H1 (cell line): ENCODE measurements at regions not wholly inside any gene's neighbourhood (a gene's known extent, or its start where the extent isn't known, plus 50 kb on each side); places are given as distances from the start of the nearest gene placed in this dataset.

ENCODE experiments used
- CTCF ChIA-PET: fragments of 300-600 bp; sonication (Branson Sonifier 250); formaldehyde crosslinking; loops from one replicate; lab custom pipeline; 2021; ENCODE audit not compliant: partially characterized antibody; lab: Charles Lee
- POLR2A ChIA-PET: fragments of 300-600 bp; sonication (Branson Sonifier 250); formaldehyde crosslinking; loops from one replicate; lab custom pipeline; 2021; ENCODE audit warnings: inconsistent platforms; ENCODE audit not compliant: partially characterized antibody; lab: Charles Lee
- DNase-seq, 2 experiments: peaks; one replicate each; pipeline versions ENCODE4 v3.0.0 to v3.0.0-alpha.2; 2010 to 2022; ENCODE audit warnings: low spot score in 2 of 2, low read depth in 1 of 2, mixed read lengths in 1 of 2
- FAIRE-seq: peaks from 2 replicates; lab custom pipeline; 2011; peaks lifted over from hg19 to GRCh38; lab: Jason Lieb, UNC
- H2AFZ ChIP-seq: 2 replicates; pipeline ENCODE4 v1.8.1; 2012; ENCODE audit warnings: low read length, inconsistent platforms
- H2AK5ac ChIP-seq: 2 replicates; pipeline ENCODE4 v1.6.1; 2013; ENCODE audit warnings: low read depth, low read length
- H2BK120ac ChIP-seq: replicated peaks from 2 replicates; pipeline ENCODE3; 2013; ENCODE audit warnings: low read depth, low read length, inconsistent platforms
- H2BK12ac ChIP-seq: 2 replicates; pipeline ENCODE4 v1.6.1; 2013; ENCODE audit warnings: low read depth, low read length
- H2BK15ac ChIP-seq: 2 replicates; pipeline ENCODE4 v1.6.1; 2013; ENCODE audit warnings: low read length
- H2BK20ac ChIP-seq: 2 replicates; pipeline ENCODE4 v1.6.1; 2013; ENCODE audit warnings: low read length
- H2BK5ac ChIP-seq: 2 replicates; pipeline ENCODE4 v1.6.1; 2013; ENCODE audit warnings: low read depth, low read length
- H3K14ac ChIP-seq: 2 replicates; pipeline ENCODE4 v1.6.1; 2013; ENCODE audit warnings: inconsistent platforms; ENCODE audit not compliant: insufficient read length
- H3K18ac ChIP-seq: 2 replicates; pipeline ENCODE4 v1.6.1; 2013; ENCODE audit warnings: low read length; ENCODE audit errors: extremely low read depth
- H3K23ac ChIP-seq: 2 replicates; pipeline ENCODE4 v1.6.1; 2013; ENCODE audit warnings: inconsistent platforms; ENCODE audit not compliant: insufficient read length
- H3K23me2 ChIP-seq: 2 replicates; pipeline ENCODE4 v1.6.1; 2013; ENCODE audit warnings: low read depth, low read length
- H3K27ac ChIP-seq: 2 replicates; pipeline ENCODE4 v1.6.1; 2011; ENCODE audit warnings: low read depth, low read length, inconsistent platforms
- H3K27me3 ChIP-seq, 4 experiments: replicated peaks in 1 of 4; 1 replicate in 1 of 4; 2 replicates in 3 of 4; pipeline versions ENCODE4 v1.6.1 to v1.8.1; 2011 to 2013; ENCODE audit warnings: low read length in 3 of 4, mild to moderate bottlenecking in 3 of 4, inconsistent platforms in 2 of 4, mixed read lengths in 2 of 4, moderate library complexity in 1 of 4; ENCODE audit not compliant: control insufficient read depth in 3 of 4, insufficient read depth in 3 of 4; ENCODE audit errors: extremely low read depth in 1 of 4
- H3K36me3 ChIP-seq, 4 experiments: 2 replicates each; pipeline versions ENCODE4 v1.6.1 to v1.8.1; 2011 to 2013; ENCODE audit warnings: mild to moderate bottlenecking in 4 of 4, low read length in 3 of 4, moderate library complexity in 2 of 4, control low read depth in 1 of 4, inconsistent platforms in 1 of 4; ENCODE audit not compliant: insufficient read depth in 4 of 4, control insufficient read depth in 2 of 4
- H3K4ac ChIP-seq: replicated peaks from 2 replicates; pipeline ENCODE3; 2013; ENCODE audit warnings: low read length, low read depth, mixed read lengths, inconsistent platforms; ENCODE audit not compliant: insufficient read length
- H3K4me1 ChIP-seq, 4 experiments: replicated peaks in 1 of 4; 1 replicate in 1 of 4; 2 replicates in 3 of 4; pipeline versions ENCODE4 v1.6.1 to v1.8.1; 2011 to 2013; ENCODE audit warnings: low read length in 3 of 4, inconsistent platforms in 2 of 4, mixed read lengths in 1 of 4; ENCODE audit not compliant: insufficient read depth in 4 of 4, control insufficient read depth in 3 of 4
- H3K4me2 ChIP-seq, 2 experiments: 2 replicates each; pipeline versions ENCODE4 v1.6.1 to v1.8.1; 2011 to 2013; ENCODE audit warnings: low read depth in 2 of 2, low read length in 2 of 2, control low read depth in 1 of 2, inconsistent platforms in 1 of 2, mild to moderate bottlenecking in 1 of 2; ENCODE audit not compliant: insufficient read depth in 1 of 2
- H3K4me3 ChIP-seq, 4 experiments: fragments of 200-600, 300-600 bp in 1 of 4; sonication (generic), shearing (Covaris generic), sonication (Bioruptor Twin) in 1 of 4; 2 replicates each; pipeline versions ENCODE4 v1.5.1 to v1.8.1; 2011 to 2016; ENCODE audit warnings: low read length in 4 of 4, low read depth in 3 of 4, control low read depth in 2 of 4, inconsistent platforms in 2 of 4, mild to moderate bottlenecking in 2 of 4, mixed read lengths in 1 of 4, moderate library complexity in 1 of 4; ENCODE audit not compliant: insufficient read depth in 2 of 4; ENCODE audit errors: extremely low read depth in 1 of 4
- H3K56ac ChIP-seq: replicated peaks from 2 replicates; pipeline ENCODE3; 2013; ENCODE audit warnings: low read depth, mild to moderate bottlenecking, mixed read lengths, low read length, inconsistent platforms; ENCODE audit not compliant: insufficient read length
- H3K79me1 ChIP-seq: 2 replicates; pipeline ENCODE4 v1.6.1; 2013; ENCODE audit warnings: low read depth, low read length, control low read depth
- H3K79me2 ChIP-seq, 2 experiments: 2 replicates each; pipeline versions ENCODE4 v1.6.1 to v1.8.1; 2012 to 2013; ENCODE audit warnings: low read length in 2 of 2, mild to moderate bottlenecking in 2 of 2, inconsistent platforms in 1 of 2; ENCODE audit not compliant: insufficient read depth in 2 of 2, control insufficient read depth in 1 of 2
- H3K9ac ChIP-seq, 4 experiments: replicated peaks in 1 of 4; 1 replicate in 1 of 4; 2 replicates in 3 of 4; pipeline versions ENCODE4 v1.6.1 to v1.8.1; 2011 to 2013; ENCODE audit warnings: low read depth in 3 of 4, low read length in 3 of 4, control low read depth in 2 of 4, mild to moderate bottlenecking in 2 of 4, moderate library complexity in 2 of 4, inconsistent platforms in 1 of 4; ENCODE audit errors: extremely low read depth in 1 of 4
- H3K9me3 ChIP-seq, 2 experiments: 2 replicates each; pipeline versions ENCODE4 v1.6.1 to v1.8.1; 2012 to 2013; ENCODE audit warnings: mild to moderate bottlenecking in 2 of 2, moderate library complexity in 2 of 2, control low read depth in 1 of 2, inconsistent platforms in 1 of 2, low read depth in 1 of 2, low read length in 1 of 2, mixed read lengths in 1 of 2; ENCODE audit not compliant: insufficient read depth in 2 of 2
- H4K20me1 ChIP-seq, 2 experiments: replicated peaks in 1 of 2; 2 replicates each; pipeline versions ENCODE3 to v1.8.1; 2011 to 2013; ENCODE audit warnings: inconsistent platforms in 2 of 2, low read length in 2 of 2, mild to moderate bottlenecking in 1 of 2; ENCODE audit not compliant: insufficient read depth in 2 of 2, control insufficient read depth in 1 of 2
- H4K5ac ChIP-seq: 2 replicates; pipeline ENCODE4 v1.6.1; 2013; ENCODE audit warnings: low read length, low read depth, mixed read lengths, inconsistent platforms; ENCODE audit not compliant: insufficient read length
- H4K8ac ChIP-seq: 2 replicates; pipeline ENCODE4 v1.8.0; 2013; ENCODE audit warnings: mild to moderate bottlenecking, moderate library complexity, low read length, inconsistent platforms; ENCODE audit not compliant: insufficient read depth; ENCODE audit errors: extremely low read depth
- H4K91ac ChIP-seq: replicated peaks from 2 replicates; pipeline ENCODE3; 2013; ENCODE audit warnings: low read length, mixed read lengths, inconsistent platforms; ENCODE audit not compliant: insufficient read length
- FOSL1 ChIP-seq: IDR thresholded peaks from 2 replicates; pipeline ENCODE4 v1.6.1; 2011; ENCODE audit warnings: mild to moderate bottlenecking, low read depth, low read length, moderate library complexity; ENCODE audit not compliant: insufficient read depth
- NRF1 ChIP-seq: IDR thresholded peaks from 2 replicates; pipeline ENCODE4 v1.6.1; 2011; ENCODE audit warnings: mild to moderate bottlenecking, low read depth, low read length, improper control_type of control experiment
- POU5F1 ChIP-seq: IDR thresholded peaks from 2 replicates; pipeline ENCODE4 v1.6.1; 2011; ENCODE audit warnings: low read depth, mild to moderate bottlenecking, low read length, moderate library complexity
- RBBP5 ChIP-seq: IDR thresholded peaks from 2 replicates; pipeline ENCODE4 v1.7.1; 2012; ENCODE audit warnings: low read depth, mild to moderate bottlenecking, inconsistent platforms, low read length, moderate library complexity, borderline replicate concordance
- WGBS, 2 experiments: shearing (Covaris generic) in 1 of 2; methylation state at CpG; one replicate each; pipeline versions ENCODE4 v1.1.6 to v1.1.7; 2013 to 2015; ENCODE audit warnings: low lambda C conversion rate in 2 of 2, mixed read lengths in 2 of 2, inconsistent platforms in 1 of 2, low coverage in 1 of 2, missing lambda C conversion rate in 1 of 2; ENCODE audit not compliant: insufficient replicate concordance in 2 of 2, insufficient coverage in 1 of 2, insufficient read length in 1 of 2; ENCODE audit errors: extremely low coverage in 1 of 2, missing lambda C conversion rate in 1 of 2; 5-methylcytosine and 5-hydroxymethylcytosine counted together
- TF ChIP-seq, protein P1 (sequence below): IDR thresholded peaks from 2 replicates; pipeline ENCODE4 v1.6.1; 2012; ENCODE audit warnings: inconsistent platforms

GRCh38 chr7:109983618-109984017 is 1107.3 kb upstream of the LRRN3 start:
- no peak for FAIRE-seq
- H3K23me2 ChIP-seq: 0 out of 2 replicates have a peak, but pooled peaks cover 3% of the 10 kb centered on the region
- CTCF ChIA-PET: no interaction called here

More at GRCh38 chr7:109983618-109984017, 1107.3 kb upstream of the LRRN3 start:
- H3K14ac ChIP-seq: no peak overlapping the region
- 77% methylated on average over 1 of the region's 1 CpG; no CpG with 5 or more reads in 1 of the 2 experiments for WGBS, 2 experiments
- H4K20me1 ChIP-seq: no peaks in the 10 kb centered on the region
- H4K5ac ChIP-seq: no peak overlapping the region
- H2BK20ac ChIP-seq: no peak overlapping the region
- H2BK15ac ChIP-seq: no peak overlapping the region
- no peak overlapping the region for H2BK5ac ChIP-seq
- no peak overlapping the region for H3K27ac ChIP-seq
- no peak for DNase-seq
- TF ChIP-seq RBBP5 (no peak), POU5F1 (no peak), NRF1 (no peak), FOSL1 (no peak)
- TF ChIP-seq, protein P1, sequence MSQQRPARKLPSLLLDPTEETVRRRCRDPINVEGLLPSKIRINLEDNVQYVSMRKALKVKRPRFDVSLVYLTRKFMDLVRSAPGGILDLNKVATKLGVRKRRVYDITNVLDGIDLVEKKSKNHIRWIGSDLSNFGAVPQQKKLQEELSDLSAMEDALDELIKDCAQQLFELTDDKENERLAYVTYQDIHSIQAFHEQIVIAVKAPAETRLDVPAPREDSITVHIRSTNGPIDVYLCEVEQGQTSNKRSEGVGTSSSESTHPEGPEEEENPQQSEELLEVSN: no peak
- peaks cover 0 to 4% (median 3%) of the 10 kb centered on the region in 4 experiments; a peak in 2 of 7 replicates for H3K4me1 ChIP-seq
- no peak overlapping the region for H4K91ac ChIP-seq
- no peaks in the 10 kb centered on the region for H3K79me2 ChIP-seq
- H3K36me3 ChIP-seq: peaks cover 0 to 4% (median 0%) of the 10 kb centered on the region in 4 experiments; a peak in 1 of 8 replicates
- H3K9ac ChIP-seq: no peak overlapping the region
- H3K56ac ChIP-seq: no peak overlapping the region
- H3K9me3 ChIP-seq: peaks cover 5% of the 10 kb centered on the region in 2 experiments; a peak in 2 of 4 replicates
- no peak overlapping the region for H3K4me2 ChIP-seq
- no peak overlapping the region for H2BK120ac ChIP-seq
- POLR2A ChIA-PET: no interaction called here
- H2AFZ ChIP-seq: no peak overlapping the region
- no peak overlapping the region for H2BK12ac ChIP-seq
- H3K27me3 ChIP-seq: no peaks in the 10 kb centered on the region
- H3K18ac ChIP-seq: no peak overlapping the region
- no peaks in the 10 kb centered on the region for H3K79me1 ChIP-seq
- H4K8ac ChIP-seq: no peak overlapping the region
- no peak overlapping the region for H3K4me3 ChIP-seq
- no peak overlapping the region for H3K23ac ChIP-seq
- H3K4ac ChIP-seq: no peak overlapping the region
- H2AK5ac ChIP-seq: no peak overlapping the region
